GM12878 (cell line): ENCODE measurements at regions not wholly inside any gene's neighbourhood (a gene's known extent, or its start where the extent isn't known, plus 50 kb on each side); places are given as distances from the start of the nearest gene placed in this dataset.
A peak's percentile ranks its signal among the peaks of the same experiment; 100 is the strongest.

ENCODE experiments used
- ATF2 ChIP-seq: IDR thresholded peaks from 2 replicates; pipeline ENCODE4 v1.6.1; 2012; ENCODE audit warnings: low read length, inconsistent platforms
- ATF3 ChIP-seq: IDR thresholded peaks from 2 replicates; pipeline ENCODE4 v1.6.1; 2011; ENCODE audit warnings: low read depth, mild to moderate bottlenecking, low read length, moderate library complexity, borderline replicate concordance; ENCODE audit errors: extremely low read depth
- BCL11A ChIP-seq: IDR thresholded peaks from 2 replicates; pipeline ENCODE4 v1.6.1; 2011; ENCODE audit warnings: low read depth, low read length
- CEBPB ChIP-seq, 2 experiments: fragments of 150-350 bp in 1 of 2; IDR thresholded peaks; 2 replicates each; pipeline ENCODE4 v1.6.1; 2012 to 2014; ENCODE audit warnings: low read depth in 2 of 2, low read length in 2 of 2, borderline replicate concordance in 1 of 2, inconsistent platforms in 1 of 2
- CHD1 ChIP-seq: IDR thresholded peaks from 2 replicates; pipeline ENCODE4 v1.6.1; 2012; ENCODE audit warnings: low read depth, low read length, improper control_type of control experiment
- E2F8 ChIP-seq: fragments of 450-650 bp; IDR thresholded peaks from 2 replicates; pipeline ENCODE4 v1.6.1; 2018; ENCODE audit warnings: mild to moderate bottlenecking, low read depth, moderate library complexity; ENCODE audit not compliant: partially characterized antibody
- MEF2A ChIP-seq: IDR thresholded peaks from 2 replicates; pipeline ENCODE4 v1.6.1; 2011; ENCODE audit warnings: low read depth, mild to moderate bottlenecking, low read length, moderate library complexity; ENCODE audit not compliant: insufficient read depth
- POU2F2 ChIP-seq: IDR thresholded peaks from 3 replicates; pipeline ENCODE4 v1.6.1; 2011; ENCODE audit warnings: low read depth, mild to moderate bottlenecking, low read length, borderline replicate concordance

GRCh38 chr3:124207873-124208485 lies 216.1 kb upstream of the ROPN1 start (continued):
- TF ChIP-seq CEBPB (IDR thresholded peaks at IDR 0.05; ENCODE audit: borderline replicate concordance in 1 of 2, low read depth in 2 of 2, low read length in 2 of 2) (no peak), CHD1 (no peak), POU2F2 (peak; percentile 69; the same call in 1 of the 3 replicates), MEF2A (peak; percentile 50; the same call in 1 of the 2 replicates), ATF3 (no peak), E2F8 (no peak), BCL11A (peak; percentile 59; the same call in 1 of the 2 replicates), ATF2 (no peak)
